HG03095 (cell line): ENCODE measurements at regions not wholly inside any gene's neighbourhood (a gene's known extent, or its start where the extent isn't known, plus 50 kb on each side); places are given as distances from the start of the nearest gene placed in this dataset.
"Not testable (repeated sequence)": the region's sequence is repeated elsewhere in the genome, so short reads cannot be mapped to it uniquely, and the experiment has no call there.

Experiments used
- ATAC-seq: cut with Tn5 transposase; IDR thresholded peaks from one replicate; pipeline ENCODE4 v1.9.1; 2021; ENCODE audit warnings: moderate library complexity; ENCODE audit not compliant: unreplicated experiment

DNA sequence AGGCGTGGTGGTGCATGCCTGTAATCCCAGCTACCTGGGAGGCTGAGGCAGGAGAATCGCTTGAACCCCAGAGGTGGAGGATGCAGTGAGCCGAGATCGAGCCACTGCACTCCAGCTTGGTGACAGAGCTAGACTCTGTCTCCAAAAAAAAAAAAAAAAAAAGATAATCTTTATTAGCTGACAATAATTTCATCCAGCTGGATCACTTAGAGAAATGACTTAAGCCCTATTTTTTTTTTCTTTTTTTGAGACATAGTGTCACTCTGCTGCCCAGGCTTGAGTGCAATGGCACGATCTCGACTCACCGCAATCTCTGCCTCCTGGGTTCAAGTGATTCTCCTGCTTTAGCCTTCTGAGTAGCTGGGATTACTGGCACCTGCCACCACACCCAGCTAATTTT lies 51.6 kb upstream of the MAP4K4 start:
- not testable (repeated sequence) for ATAC-seq

DNA sequence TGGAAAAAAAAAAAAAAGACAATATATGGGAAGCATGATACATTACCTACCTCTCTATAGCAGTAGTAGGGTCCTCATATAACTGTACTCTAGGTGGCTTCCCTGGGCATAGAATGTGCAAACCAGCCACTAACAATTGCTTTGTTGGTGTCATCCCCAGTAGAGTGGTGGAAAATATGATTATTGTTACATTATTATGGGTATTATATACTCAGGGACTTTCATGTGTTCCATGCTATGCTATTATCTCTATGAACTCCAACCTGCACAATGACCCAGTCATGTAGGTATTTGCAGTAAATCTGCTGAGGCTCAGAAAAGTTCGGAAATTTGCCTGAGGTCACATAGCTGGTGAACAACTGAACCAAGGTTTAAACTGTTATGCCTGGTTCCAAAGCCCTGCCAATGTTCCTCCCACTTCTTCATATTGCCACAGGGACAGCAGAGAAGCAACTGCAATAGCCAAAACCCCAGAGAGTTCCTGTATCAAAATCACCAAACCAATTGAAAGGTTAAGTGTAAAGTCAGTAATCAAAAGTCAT lies 52.6 kb upstream of the MAP4K4 start:
- no peak for ATAC-seq

DNA sequence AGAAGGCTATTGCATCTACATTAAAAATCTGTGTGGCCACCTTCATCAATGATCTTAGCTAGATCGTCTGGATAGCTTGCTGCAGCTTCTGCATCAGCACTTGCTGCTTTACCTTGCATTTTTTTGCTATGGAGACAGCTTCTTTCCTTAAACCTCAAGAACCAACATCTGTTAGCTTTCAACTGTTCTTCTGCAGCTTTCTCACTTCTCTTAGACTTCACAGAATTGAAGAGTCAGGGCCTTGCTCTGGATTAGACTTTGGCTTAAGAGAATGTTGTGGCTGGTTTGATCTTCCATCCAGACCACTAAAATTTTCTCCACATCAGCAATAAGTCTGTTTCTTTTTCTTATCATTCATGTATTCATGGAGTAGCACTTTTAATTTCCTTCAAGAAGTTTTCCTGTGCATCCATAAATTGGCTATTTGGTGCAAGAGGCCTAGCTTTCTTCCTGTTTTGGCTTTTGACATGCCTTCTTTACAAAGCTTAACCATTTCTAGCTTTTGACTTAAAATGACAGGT lies 54.4 kb upstream of the MAP4K4 start:
- ATAC-seq = no peak

DNA sequence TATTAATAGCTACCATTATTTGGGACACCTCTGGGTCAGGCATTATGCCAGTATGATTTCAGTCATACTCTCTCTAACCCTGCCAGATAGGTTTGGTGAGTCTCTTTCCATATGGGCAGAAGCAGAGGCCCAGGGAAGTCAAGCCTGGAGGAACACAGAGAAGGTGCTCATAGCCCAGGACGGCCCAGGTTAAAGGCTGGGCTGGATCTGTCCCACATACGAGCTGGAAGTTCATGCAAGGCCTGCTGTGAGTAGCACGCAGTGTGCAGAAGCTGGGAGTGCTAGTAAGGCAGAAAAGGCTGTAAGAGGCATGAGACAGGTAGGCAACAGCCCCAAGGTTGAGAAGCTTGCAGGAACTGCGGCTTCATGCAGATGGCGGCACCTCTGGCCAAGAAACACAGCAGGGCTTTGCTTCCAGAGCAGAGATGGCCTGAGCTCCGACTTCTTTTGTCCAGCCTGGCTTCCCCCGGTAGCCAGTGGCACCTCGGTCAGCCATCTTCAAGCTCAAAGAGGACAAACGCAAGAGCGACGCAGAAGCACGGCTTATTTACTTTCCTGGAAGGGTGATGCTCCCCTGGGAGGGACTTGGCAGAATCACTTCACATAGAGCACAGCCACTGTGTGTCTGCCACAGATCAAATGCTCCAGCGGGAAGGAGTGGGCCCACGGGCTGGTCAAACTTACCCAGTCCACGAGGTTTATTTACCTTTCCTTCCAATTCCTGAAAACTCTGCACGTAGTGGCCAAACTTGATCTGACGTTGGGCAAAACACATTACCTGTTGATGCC lies 58.5 kb upstream of the MAP4K4 start:
- ATAC-seq = no peak

DNA sequence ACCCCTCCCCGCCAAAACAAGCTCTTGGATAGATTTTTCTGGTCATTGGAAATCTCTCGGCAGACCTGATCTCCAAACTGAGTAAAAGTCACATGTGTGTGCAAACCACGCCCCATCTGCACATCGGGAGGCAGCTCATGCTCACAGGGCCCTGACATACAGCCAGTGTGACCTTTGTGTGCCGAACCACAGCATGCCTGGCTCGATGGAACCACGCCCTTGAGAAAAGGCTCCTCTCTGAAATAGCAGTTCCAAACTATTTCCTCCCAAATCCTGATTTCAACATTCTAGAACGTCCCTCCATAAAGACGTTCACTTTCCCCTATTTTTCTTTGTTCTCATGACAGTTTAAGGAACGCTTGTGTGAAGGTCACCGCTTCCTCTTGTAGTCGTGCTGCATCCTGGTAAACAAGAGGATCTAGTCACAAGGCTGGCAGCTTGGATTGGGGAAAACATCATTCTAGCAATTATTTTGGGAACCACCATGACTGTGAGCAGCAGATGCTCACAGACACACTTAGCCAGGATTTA lies 59.3 kb upstream of the MAP4K4 start:
- ATAC-seq = no peak

DNA sequence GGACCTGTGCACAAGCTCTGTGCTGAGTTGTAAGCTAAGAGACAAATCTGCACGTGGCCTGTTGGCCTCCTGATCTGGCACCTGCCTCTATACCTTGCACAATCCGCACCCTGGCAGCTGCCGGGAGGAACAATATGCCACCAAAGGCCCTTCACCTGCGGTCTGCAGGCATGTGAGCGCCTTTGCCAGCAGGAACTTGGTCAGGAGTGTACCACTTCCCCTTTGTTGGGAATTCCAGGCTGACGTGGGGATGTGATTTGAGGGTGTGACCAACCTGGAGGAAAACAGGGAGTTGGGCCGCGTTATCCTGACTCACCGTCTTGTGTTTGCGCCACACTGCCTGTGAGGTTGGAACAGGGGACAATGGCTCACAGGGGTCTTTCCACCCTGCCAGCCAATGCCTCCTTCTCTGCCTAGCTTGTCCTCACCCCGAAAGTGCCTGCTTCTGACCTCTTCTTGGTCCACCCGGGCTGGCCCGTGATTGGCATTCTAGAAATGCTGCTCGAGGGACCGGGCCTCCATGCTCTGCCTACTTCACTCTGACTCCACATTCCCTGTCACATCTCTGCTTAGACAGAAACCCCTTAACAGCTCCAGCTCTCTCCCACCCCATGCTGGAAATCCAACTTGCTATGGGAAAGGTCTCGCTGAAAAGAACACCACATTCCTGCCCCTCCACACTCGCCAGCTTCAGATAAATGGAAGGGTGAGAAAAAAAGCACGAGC lies 67.1 kb upstream of the MAP4K4 start:
- no peak for ATAC-seq

DNA sequence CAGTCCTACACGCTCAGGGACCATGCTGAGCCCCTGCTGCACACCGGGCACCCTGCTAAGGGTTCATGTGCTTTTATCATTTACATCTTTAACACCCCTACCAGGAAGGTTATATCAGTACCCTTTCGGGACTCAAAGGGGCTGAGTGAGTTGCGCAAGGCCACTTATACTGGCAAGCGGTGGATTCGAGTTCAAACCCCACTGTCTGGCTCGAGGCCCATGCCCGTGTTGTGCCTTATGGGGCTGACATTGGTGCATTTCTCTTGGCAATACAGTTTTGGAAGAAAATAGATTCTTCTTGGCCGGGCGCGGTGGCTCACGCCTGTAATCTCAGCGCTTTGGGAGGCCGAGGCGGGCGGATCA lies 69.5 kb upstream of the MAP4K4 start:
- no peak for ATAC-seq

DNA sequence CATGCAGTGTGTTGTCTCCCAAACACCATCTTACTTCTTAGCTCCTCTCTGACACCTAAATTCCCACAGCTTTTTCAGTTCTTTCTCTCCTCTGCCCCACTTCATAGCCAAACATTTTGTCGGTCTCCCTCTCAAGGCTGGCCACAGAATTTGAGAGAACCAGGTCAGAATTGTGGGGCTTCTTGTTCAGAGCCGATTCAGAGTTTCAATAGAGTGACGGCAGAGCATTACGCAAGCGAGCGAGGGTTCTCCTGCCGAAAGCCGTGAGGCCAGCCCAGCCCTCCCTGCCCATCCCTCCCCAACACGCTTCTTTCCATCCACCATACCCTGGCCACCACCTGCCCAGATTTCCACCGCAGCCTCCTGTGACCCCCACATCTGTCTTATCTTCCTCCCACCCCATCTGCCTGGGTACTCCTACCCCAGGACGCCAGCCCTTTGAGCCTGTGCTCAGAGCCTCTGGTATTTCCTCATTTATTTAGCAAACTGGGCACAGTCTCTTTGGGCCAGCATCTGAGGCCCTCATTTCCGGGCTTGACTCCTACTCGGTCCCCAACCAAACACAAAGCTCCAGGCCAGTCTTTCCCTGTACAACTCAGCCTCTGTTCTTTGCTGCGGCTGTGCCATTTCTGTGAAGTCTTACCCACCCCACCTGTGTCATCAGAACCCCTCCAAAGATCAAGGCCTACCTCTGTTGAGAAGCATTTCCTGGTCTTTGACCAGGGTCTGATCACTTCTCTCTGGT lies 70.0 kb upstream of the MAP4K4 start:
- ATAC-seq = no peak

DNA sequence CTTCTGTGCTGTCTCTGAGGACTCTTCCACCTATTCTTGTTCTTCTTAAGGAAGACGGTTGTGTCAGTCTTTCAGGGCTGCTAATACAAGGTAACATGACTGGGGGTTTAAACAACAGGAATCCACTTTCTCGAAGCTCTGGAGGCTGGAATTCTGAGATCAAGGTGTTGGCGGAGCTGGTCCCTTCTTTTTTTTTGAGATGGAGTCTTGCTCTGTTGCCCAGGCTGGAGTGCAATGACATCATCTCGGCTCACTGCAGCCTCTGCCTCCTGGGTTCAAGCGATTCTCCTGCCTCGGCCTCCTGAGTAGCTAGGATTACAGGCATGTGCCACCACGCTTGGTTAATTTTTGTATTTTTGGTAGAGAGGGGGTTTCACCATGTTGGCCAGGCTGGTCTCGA lies 71.7 kb upstream of the MAP4K4 start:
- ATAC-seq = not testable (repeated sequence)

DNA sequence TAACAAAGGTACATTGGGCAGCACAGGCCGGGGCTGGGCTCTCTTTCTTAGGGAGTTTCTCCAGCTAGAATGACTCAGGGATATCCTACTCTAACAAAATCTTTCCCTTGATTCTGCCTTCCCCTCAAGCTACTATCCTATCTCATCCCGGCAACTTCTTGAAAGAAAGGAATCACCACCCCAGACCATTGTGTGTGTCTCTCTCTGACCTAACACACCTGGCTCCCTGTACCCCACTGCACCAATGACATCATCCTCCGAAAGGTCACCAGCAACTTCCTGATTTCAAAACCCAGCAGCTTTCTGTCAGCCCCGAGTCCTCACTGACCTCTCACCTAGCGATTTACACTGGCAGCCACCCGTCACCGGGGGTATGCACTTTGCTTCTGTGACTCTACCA lies 72.1 kb upstream of the MAP4K4 start:
- ATAC-seq = no peak

DNA sequence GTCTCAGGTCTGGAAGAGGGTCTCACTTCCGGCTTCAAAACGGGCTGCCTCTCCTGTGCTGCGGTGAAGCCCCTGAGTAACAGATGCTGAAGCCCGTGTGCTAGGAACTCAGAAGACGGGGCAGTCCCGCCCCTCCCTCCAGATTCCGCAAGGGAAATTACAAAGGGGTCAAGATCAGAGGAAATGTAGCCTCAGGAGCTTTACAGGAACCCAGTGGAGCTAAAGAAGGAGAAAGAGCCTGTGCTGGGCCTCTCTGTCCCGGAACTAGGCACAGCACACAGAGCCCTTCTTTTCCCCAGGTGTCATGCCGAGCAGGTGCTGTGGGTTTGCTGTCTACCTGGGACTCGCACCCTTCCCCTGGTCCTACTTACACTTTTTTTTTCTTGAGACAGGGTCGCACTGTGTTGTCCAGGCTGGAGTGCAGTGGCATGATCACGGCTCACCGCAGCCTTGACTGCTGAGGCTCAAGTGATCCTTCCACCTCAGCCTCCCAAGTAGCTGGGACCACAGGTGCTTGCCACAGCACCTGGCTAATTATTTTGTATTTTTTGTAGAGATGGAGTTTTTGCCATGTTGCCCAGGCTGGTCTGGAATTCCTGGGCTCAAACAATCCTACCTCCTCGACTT lies 72.7 kb upstream of the MAP4K4 start:
- no peak for ATAC-seq

DNA sequence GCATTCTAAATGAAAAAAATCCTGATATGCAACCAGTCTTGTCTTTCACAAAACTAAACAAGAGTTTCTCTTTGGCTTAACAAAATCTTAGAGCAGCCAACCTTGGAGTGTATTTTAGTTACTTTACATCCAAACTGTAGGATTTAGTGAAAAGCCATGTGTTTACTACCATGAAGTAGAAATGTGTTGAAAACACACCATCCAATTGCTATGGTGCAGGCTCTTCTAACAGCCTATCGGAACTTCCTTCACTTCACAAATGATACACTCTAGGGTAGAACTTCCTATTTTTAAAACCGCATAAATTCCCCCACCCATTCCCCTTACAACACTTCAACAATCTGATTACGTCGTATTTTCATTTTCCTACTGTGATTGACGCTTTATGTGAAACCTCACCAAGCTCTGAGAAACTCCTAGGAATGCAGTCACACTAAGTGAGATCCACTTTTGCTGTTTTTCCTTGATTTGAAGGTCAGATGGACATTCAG lies 74.4 kb upstream of the MAP4K4 start:
- ATAC-seq = peak; percentile 74

DNA sequence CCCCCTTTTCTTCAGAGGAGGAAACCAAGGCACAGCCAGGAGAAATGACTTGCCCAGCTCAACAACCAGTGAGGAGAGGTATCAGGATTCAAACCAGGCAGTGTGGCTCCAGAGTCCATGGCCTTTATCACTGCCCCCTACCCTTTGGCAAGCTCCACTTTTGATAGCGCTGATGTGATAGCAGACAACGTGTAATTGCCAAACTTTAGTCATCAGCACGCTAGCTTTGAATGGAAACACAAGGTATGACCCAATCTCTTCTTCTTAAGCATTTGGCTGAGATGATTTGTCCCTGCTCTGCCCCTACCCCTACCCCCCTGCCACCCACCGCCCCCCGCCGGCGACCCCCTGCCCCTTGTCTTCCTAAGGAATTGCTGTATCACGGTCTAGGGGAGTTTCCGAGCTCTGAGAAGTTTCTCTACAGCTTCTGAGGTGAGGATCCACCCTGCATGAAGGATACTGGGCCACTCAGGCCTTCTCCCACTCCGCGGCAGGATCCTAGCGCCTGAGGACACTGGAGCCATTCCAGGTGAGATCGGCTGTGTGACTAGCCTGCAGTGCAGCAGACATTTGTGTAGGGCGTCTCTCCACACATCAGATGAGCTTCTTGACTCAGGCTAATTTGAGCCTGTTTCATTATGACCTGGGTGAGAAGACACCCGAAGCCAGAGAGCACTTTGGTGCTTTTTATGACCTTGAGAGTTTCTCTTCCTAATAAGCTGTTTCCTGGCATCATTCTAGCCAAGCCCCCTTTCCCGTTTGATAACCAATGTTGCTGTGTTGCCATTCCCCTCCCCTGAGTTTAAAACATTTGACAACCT lies 75.1 kb upstream of the MAP4K4 start:
- peak; percentile 94 for ATAC-seq

DNA sequence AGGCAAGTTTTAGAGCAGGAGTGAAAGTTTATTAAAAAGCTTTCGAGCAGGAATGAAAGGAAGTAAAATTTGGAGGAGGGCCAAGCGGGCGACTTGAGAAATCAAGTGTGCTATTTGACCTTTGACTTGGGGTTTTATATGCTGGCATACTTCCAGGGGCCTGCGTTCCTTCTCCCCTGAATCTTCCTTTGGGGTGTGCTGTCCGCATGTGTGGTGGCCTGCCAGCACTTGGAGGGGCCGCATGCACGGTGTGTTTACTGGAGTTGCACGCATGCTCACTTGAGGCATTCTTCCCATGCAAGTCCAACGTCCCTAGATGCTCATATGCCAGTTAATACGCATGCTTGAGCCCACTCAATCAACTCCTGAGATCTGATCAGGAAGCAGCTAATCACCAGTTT lies 78.3 kb upstream of the MAP4K4 start:
- ATAC-seq = no peak

DNA sequence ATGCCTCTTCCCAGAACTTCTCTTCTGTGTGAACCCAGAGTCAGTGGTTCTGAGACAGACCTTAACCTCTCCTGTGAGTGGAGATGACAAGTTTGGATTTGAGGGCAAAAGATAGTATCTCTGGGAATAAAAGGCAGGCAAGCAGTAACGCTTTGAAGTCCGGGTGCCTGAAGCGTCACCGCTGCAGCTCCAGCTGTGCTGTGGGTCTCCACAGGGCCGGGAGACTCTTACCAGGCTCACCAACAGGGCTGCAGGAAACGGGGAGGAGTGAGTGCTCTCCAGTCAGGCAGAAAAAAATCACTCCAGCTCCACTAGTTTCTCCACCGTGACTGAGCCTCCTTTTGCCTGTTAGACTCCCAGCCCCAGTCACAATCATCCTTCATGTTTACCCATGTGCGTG lies 79.7 kb upstream of the MAP4K4 start:
- ATAC-seq = no peak

DNA sequence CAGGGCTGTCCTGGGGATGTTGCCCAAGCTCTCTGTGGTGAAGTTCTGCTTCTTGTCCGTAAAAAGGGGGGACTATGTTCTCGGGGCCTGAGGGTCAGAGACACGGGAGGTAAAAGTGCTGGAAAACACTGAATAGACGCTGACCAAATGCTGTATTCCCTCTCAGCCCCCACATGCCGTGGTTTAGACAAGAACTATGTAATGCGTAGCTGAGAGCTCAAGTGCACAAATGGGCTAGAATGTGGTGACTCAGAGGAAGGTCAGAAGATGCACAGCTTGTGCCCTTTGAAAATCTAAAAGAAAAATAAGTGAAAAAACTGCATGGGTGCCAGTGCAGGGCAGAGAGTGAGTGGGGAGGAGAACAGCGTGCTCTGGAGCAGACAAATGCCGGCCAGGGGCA lies 80.3 kb upstream of the MAP4K4 start:
- ATAC-seq = no peak

DNA sequence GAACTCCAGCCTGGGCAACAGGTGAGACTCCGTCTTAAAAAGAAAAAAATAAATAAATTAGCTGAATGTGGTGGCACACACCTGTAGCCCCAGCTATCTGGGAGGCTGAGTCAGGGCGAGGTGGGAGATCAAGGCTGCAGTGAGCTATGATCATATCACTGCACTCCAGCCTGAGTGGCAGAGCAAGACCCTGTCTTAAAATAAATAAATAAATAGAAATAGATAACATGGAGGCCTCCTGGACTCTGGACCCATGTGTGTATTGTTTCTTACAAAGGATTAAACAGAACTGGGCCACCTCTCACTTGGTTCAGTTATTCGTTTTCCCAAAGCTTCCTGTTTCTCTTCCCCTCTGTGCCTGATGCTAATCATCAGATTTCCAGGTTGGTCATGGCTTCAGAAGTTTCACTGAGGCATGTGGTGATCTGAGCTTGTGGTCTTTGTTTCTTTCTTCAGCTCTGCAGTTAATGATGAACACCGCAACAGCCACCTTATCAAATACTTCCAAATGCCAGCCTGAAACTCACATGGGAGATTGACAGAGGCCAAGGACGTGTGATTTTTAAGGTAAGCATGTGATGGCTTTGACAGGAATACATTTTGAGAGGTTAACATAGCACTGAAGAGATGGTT lies 83.3 kb upstream of the MAP4K4 start:
- ATAC-seq = no peak

DNA sequence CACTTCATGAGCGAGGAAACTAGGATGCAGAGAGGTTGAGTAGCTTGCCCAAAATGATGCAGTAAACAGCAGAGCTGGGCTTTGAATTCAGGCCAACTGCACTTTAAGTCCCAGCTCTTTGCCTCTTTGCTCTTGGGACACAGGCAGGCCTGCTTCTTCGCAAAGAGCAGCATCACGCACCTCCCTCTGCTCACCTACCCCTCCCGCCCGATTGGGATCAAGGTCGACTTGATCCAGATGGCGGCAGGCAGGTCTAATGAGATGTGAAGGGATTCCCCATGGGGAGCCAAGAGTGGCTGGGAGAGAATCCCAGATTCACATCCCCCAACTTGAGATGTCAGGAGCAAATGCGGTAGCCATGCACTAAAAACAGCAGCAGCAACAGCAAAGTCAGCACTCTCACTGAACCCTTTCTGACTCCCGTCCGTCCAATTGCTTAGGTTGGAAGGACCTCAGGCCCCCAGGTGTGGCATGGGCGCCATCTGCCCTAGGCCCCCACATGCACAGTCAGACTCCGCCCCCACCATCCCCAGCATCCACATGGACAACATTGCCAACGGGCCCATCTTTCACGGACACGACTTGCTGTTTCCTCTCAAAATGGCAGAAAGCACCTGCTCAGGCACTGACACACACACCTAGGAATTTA lies 84.3 kb upstream of the MAP4K4 start:
- ATAC-seq = no peak

DNA sequence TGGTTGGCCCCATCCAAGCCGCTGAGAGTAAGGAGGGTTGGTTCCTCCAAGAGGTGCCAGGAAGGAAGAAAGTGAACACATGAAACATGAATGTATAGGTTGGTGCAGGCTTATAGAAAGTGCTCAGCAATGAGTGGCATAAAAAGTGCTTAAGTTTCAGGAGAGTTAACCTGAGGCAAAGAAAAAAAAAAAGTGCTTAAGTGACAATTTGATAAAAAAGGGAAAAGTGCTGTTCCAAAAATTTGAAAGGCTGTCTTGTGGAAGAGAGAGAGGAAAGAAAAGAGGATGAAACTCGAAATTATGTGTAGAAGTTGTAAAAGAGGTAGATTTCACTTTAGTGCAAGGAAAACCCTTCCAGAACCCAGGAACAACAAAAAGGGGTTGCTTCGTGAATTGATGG lies 85.5 kb upstream of the MAP4K4 start:
- no peak for ATAC-seq
